HG02943 (cell line): ENCODE measurements at regions not wholly inside any gene's neighbourhood (a gene's known extent, or its start where the extent isn't known, plus 50 kb on each side); places are given as distances from the start of the nearest gene placed in this dataset.

ENCODE experiments used
- ATAC-seq: cut with Tn5 transposase; IDR thresholded peaks from one replicate; pipeline ENCODE4 v1.9.1; 2021; ENCODE audit warnings: mild to moderate bottlenecking, low read depth, moderate library complexity; ENCODE audit not compliant: unreplicated experiment

GRCh38 chr12:59014885-59015284 lies 94.6 kb upstream of the LRIG3 start:
- no peak for ATAC-seq

- no peak for ATAC-seq
These were observed 90.6 kb upstream of the LRIG3 start for GRCh38 chr12:59010941-59011340.

GRCh38 chr12:59010118-59010517 lies 89.8 kb upstream of the LRIG3 start:
- ATAC-seq: no peak

- no peak for ATAC-seq
These were observed 87.3 kb upstream of the LRIG3 start for GRCh38 chr12:59007620-59008019.

GRCh38 chr12:59005193-59005955 lies 85.1 kb upstream of the LRIG3 start:
- no peak for ATAC-seq

- ATAC-seq: no peak
These were observed 84.2 kb upstream of the LRIG3 start for GRCh38 chr12:59004456-59004855.

GRCh38 chr12:58995666-58996363 lies 75.5 kb upstream of the LRIG3 start:
- ATAC-seq: no peak

GRCh38 chr12:58988643-58989344 lies 68.5 kb upstream of the LRIG3 start:
- ATAC-seq: no peak

GRCh38 chr12:58981961-58982360 lies 61.7 kb upstream of the LRIG3 start:
- no peak for ATAC-seq

GRCh38 chr12:58980768-58981167 lies 60.5 kb upstream of the LRIG3 start:
- no peak for ATAC-seq

- no peak for ATAC-seq
These were observed 58.4 kb upstream of the LRIG3 start for GRCh38 chr12:58978717-58979116.

GRCh38 chr12:58977476-58977875 lies 57.2 kb upstream of the LRIG3 start:
- no peak for ATAC-seq

- no peak for ATAC-seq
These were observed 55.8 kb upstream of the LRIG3 start for GRCh38 chr12:58976146-58976545.
